Body of pancreas (tissue), 4 donors: ENCODE measurements at regions not wholly inside any gene's neighbourhood (a gene's known extent, or its start where the extent isn't known, plus 50 kb on each side); places are given as distances from the start of the nearest gene placed in this dataset.

Experiments used
- ATAC-seq: fragments of 150-250 bp; one replicate; pipeline ENCODE4 v1.9.1; 2016
- DNase-seq, 4 donors: peaks; one replicate each; pipeline ENCODE4 v3.0.0-alpha.2; 2019
- H3K27ac ChIP-seq, 4 donors: fragments of 200-600 bp; sonication (generic); 1 replicate in 3 of 4; 2 replicates in 1 of 4; pipeline versions ENCODE4 v1.5.1 to v1.6.1; 2016 to 2019; ENCODE audit warnings: mild to moderate bottlenecking in 1 of 4, mixed read lengths in 1 of 4, moderate library complexity in 1 of 4
- H3K27me3 ChIP-seq, 2 donors: fragments of 200-600 bp; sonication (generic); one replicate each; pipeline ENCODE4 v1.6.0; 2016; ENCODE audit warnings: mild to moderate bottlenecking in 1 of 2
- H3K36me3 ChIP-seq, 2 donors: fragments of 200-600 bp; sonication (generic); replicated peaks in 1 of 2; 2 replicates each; pipeline ENCODE4 v1.5.1; 2016; ENCODE audit warnings: low read depth in 2 of 2; ENCODE audit not compliant: insufficient read depth in 1 of 2
- H3K4me1 ChIP-seq: fragments of 200-600 bp; sonication (generic); one replicate; pipeline ENCODE4 v1.6.0; 2016
- H3K4me3 ChIP-seq, 2 donors: fragments of 200-600 bp; sonication (generic); 1 replicate in 1 of 2; 2 replicates in 1 of 2; pipeline ENCODE4 v1.5.1; 2016 to 2019
- H3K9me3 ChIP-seq, 3 donors: fragments of 200-600 bp; sonication (generic); 1 replicate in 2 of 3; 2 replicates in 1 of 3; pipeline ENCODE4 v1.5.1; 2016
- POLR2A ChIP-seq, 3 donors: fragments of 450-650 bp; IDR thresholded peaks; one replicate each; pipeline ENCODE4 v1.6.1; 2016; ENCODE audit warnings: antibody characterized with exemption in 3 of 3, mild to moderate bottlenecking in 2 of 3
- WGBS, 2 donors: methylation state at CpG; one replicate each; pipeline ENCODE4 v1.1.5; 2017; 5-methylcytosine and 5-hydroxymethylcytosine counted together
- intact Hi-C: fragments of 100-400 bp; cut with DNase I; formaldehyde crosslinking; loops from one replicate; pipeline ENCODE4 v1.15.1; 2023
- TF ChIP-seq, protein P1 (sequence below), 7 experiments: fragments of 450-650 bp in 4 of 7; fragments of 200-600 bp in 3 of 7; sonication (generic) in 3 of 7; IDR thresholded peaks; one replicate each; pipeline ENCODE4 v1.5.1; 2016 to 2019; ENCODE audit warnings: antibody characterized with exemption in 7 of 7

DNA sequence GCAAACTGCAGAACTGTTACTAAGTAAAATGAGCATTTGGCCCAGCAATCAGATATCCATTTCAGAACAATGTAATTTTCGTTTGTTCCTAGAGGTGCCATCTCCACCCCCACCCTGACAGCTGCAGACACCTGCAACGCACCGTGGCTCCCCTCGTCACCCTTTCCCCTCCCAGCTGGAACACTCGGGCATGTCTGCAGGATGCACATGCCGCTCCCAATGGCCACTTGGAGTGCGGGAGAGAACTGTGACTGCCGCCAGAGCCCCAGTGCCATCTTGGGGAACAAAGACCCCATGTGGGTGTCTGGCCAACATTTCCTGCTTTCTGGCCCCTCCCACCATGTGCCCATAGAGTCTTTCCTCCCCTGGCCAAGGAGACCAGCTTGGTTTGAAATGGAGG lies 436.2 kb downstream of the PCDH10 start:
- Histone ChIP-seq H3K27me3 (no peaks in the 10 kb centered on the region), H3K4me3 (no peak overlapping the region), H3K27ac (no peak overlapping the region), H3K36me3 (no peaks in the 10 kb centered on the region), H3K4me1 (no peaks in the 10 kb centered on the region), H3K9me3 (no peaks in the 10 kb centered on the region)
- DNase-seq: no peak
- no peak for TF ChIP-seq POLR2A (IDR thresholded peaks at IDR 0.05)
- TF ChIP-seq, protein P1, sequence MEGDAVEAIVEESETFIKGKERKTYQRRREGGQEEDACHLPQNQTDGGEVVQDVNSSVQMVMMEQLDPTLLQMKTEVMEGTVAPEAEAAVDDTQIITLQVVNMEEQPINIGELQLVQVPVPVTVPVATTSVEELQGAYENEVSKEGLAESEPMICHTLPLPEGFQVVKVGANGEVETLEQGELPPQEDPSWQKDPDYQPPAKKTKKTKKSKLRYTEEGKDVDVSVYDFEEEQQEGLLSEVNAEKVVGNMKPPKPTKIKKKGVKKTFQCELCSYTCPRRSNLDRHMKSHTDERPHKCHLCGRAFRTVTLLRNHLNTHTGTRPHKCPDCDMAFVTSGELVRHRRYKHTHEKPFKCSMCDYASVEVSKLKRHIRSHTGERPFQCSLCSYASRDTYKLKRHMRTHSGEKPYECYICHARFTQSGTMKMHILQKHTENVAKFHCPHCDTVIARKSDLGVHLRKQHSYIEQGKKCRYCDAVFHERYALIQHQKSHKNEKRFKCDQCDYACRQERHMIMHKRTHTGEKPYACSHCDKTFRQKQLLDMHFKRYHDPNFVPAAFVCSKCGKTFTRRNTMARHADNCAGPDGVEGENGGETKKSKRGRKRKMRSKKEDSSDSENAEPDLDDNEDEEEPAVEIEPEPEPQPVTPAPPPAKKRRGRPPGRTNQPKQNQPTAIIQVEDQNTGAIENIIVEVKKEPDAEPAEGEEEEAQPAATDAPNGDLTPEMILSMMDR (IDR thresholded peaks at IDR 0.05): no peak
- ATAC-seq: no peak
- WGBS, 2 donors: 78% methylated on average over 8 of the region's 8 CpGs
- intact Hi-C loops: no loop called here

DNA sequence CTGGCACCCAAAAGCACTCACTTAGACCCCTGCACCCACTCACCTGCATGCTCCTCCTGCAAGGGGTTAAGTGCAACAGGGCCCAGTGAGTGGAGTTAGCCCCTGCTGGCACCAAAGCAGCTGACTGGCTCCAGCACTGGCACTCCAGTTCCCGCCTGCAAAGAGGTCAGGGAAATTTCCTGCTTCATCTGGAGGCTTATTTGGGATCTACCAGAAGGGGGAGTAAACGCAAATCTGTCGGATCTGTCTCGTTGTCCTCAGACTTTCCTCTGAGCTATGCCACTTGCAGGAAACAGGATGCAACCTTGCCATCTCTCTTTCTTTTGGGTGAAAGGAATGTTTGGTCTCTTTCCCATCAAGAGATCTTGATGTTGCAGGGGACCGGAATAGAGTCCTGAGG lies 435.6 kb downstream of the PCDH10 start:
- H3K27ac ChIP-seq: no peak overlapping the region
- no peaks in the 10 kb centered on the region for H3K27me3 ChIP-seq
- WGBS, 2 donors: 73 to 76% methylated on average over 4 to 5 of the region's 5 CpGs
- no peaks in the 10 kb centered on the region for H3K9me3 ChIP-seq
- no peak overlapping the region for H3K4me3 ChIP-seq
- ATAC-seq (no peak), DNase-seq (no peak)
- no peaks in the 10 kb centered on the region for H3K36me3 ChIP-seq
- H3K4me1 ChIP-seq: no peaks in the 10 kb centered on the region
- TF ChIP-seq POLR2A (IDR thresholded peaks at IDR 0.05): no peak
- TF ChIP-seq, protein P1 (IDR thresholded peaks at IDR 0.05): no peak
- intact Hi-C loops: no loop called here

DNA sequence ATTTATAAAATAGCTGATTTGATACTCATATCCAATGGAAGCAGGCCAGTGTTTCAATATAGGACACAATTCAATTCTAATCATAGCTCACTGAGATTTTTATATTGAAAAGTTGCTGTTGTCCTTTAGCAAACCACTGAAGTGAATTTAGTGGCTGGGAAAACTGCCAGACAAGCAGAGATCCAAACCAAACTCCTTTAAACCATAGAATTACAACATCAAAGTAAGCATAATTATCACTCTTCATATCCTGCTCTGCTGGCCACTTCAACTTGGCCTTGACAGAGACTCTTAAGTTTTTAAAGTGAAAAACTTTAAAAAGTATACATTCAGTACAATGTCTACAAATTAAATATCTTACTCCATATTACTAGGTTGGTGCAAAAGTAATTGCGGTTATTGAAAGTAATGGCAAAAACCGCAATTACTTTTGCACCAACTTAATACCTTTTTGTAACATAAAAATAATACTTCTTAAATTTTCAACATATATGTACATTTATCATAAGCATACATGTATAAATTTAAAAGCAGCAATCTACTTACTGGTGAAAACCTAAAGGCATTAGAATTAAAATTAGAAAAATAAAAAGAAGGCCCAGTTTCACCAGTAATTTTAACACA lies 433.0 kb downstream of the PCDH10 start:
- no peak for ATAC-seq
- TF ChIP-seq, protein P1 (IDR thresholded peaks at IDR 0.05): no peak
- TF ChIP-seq POLR2A (IDR thresholded peaks at IDR 0.05): no peak
- H3K4me3 ChIP-seq: no peak overlapping the region
- intact Hi-C loops: no loop called here
- DNase-seq: no peak
- no peaks in the 10 kb centered on the region for H3K4me1 ChIP-seq
- no peaks in the 10 kb centered on the region for H3K9me3 ChIP-seq
- 70 to 85% methylated on average over 2 of the region's 2 CpGs for WGBS, 2 donors
- no peaks in the 10 kb centered on the region for H3K27me3 ChIP-seq
- H3K27ac ChIP-seq: no peak overlapping the region
- no peaks in the 10 kb centered on the region for H3K36me3 ChIP-seq

DNA sequence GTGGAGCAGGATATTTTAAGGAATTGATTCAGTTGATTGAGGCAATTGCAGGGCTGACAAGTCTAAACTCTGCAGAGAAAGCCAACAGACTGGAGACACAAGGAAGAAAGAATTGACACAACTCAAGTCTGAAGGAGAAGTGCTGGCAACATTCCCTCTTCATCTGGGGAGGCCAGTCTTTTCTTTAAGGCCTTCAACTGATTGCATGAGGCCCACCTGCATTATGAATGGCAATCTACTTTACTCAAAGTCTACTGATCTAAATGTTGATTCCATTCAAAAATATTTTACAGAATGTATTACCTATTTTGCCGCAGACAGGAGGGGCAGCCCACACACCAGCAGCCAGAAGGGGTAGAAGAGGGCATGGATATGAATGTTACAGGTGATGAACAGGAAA lies 425.2 kb downstream of the PCDH10 start:
- Histone ChIP-seq H3K9me3 (no peaks in the 10 kb centered on the region), H3K4me1 (no peaks in the 10 kb centered on the region), H3K4me3 (no peak overlapping the region), H3K36me3 (no peaks in the 10 kb centered on the region), H3K27me3 (no peaks in the 10 kb centered on the region), H3K27ac (no peak overlapping the region)
- no peak for ATAC-seq
- intact Hi-C loops: no loop called here
- TF ChIP-seq, protein P1 (IDR thresholded peaks at IDR 0.05): no peak
- TF ChIP-seq POLR2A (IDR thresholded peaks at IDR 0.05): no peak
- WGBS, 2 donors: 67 to 89% methylated on average over 1 of the region's 1 CpG
- DNase-seq: no peak

DNA sequence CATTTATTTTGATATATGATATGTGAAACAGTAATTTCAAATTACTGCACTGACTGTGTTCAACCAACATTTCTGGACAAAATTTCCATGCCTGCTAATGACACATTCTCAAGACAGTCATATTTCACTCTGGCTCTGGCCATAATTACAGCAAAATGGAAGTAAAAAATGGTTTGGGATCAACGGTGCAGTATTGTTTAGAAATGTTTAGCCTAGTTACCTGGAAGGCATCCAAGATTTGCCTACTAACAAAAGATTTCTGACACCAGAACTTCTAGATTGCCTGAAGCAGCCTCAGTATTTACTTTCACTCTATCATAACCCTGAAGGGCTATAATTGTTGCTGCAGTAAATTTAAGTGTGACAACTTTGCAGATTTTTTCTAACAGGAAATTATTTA lies 416.3 kb downstream of the PCDH10 start:
- no peak for DNase-seq
- Histone ChIP-seq H3K27me3 (no peaks in the 10 kb centered on the region), H3K9me3 (no peaks in the 10 kb centered on the region), H3K27ac (no peak overlapping the region), H3K36me3 (no peaks in the 10 kb centered on the region), H3K4me3 (no peak overlapping the region), H3K4me1 (no peaks in the 10 kb centered on the region)
- TF ChIP-seq POLR2A (IDR thresholded peaks at IDR 0.05): no peak
- TF ChIP-seq, protein P1 (IDR thresholded peaks at IDR 0.05): no peak
- WGBS, 2 donors: 0 to 5% methylated on average over 1 of the region's 1 CpG
- intact Hi-C loops: no loop called here
- ATAC-seq: no peak
